D341Med (cell line): ENCODE measurements at regions not wholly inside any gene's neighbourhood (a gene's known extent, or its start where the extent isn't known, plus 50 kb on each side); places are given as distances from the start of the nearest gene placed in this dataset.

Experiments
- DNase-seq: peaks from one replicate; pipeline ENCODE4 v3.0.0; 2012; ENCODE audit warnings: low spot score

GRCh38 chr6:90793771-90794170 lies 206.9 kb upstream of the MAP3K7 start:
- DNase-seq: no peak

DNA sequence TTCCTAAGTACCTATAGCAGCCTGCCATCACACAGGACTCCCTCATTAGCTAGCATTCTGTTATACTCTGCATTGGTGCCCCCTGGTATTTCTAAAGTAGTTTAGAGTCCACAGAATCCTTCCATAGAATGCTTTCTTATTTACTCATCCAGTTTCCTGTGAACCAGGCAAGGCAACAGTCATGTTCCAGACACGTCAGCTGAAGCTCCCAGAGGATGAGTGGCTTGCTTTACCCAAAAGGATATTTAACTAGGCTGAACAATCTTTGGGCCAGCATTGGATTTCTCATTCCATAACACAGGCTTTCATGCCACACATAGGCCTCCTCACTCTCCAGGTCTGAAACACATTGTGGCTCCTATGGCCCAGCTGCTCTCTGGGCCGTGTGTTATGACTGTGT lies 203.8 kb upstream of the MAP3K7 start:
- no peak for DNase-seq

DNA sequence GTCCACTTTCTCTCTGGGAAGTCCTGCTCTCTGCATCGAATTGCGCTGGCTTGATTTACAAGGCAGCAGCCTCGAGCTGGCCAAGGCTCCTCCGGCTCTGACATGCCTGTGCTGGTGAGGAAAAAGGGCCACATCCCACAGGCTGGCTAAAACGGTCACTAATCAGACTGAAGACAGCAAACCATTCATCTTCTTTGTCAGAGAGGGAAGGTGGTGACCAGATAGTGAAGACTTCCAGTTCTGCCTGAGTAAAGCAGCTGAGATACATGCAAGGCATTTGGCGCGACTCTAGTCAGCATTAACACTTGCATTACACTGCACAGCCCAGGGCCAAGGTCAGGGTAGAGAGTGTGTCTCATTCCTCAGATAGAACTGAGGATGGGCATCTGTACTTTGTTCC lies 203.2 kb upstream of the MAP3K7 start:
- no peak for DNase-seq

DNA sequence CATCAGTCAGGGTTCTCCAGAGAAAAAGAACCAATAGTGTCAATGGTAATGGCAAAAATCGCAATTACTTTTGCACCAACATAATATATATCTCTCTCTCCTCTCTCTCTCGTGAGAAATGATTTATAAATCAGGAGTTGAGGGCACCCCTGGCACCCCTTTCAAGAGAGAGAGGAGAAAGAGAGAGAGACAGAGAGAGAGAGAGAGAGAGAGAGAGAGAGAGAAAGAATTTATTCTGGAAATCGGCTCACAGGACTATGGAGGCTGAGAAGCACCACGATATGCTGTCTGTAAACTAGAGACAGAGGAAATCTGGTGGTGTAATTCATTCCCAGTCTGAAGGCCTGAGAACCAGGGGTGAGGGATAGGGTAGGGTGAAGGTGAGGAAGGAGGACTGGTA lies 201.9 kb upstream of the MAP3K7 start:
- no peak for DNase-seq

DNA sequence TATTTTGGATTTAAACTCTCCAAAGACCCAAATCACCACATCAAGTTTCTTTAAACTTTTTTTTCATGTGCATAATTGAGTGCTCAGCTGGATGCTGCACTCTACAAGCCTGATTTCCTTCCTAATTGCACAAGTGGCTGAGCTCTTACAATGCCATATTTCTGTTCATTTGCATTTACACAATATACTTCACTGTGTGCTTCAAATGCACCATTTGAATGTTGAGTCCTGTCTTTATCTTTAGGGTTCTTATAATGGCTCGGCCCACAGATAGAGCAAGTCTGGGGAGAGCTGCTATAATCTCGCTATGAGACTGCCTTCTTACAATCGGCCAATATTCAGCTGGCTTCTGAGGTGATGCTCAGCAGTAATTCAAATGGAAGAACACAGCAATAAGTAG lies 200.6 kb upstream of the MAP3K7 start:
- no peak for DNase-seq

GRCh38 chr6:90780778-90781177 lies 193.9 kb upstream of the MAP3K7 start:
- no peak for DNase-seq

- DNase-seq: no peak
Measured at GRCh38 chr6:90780141-90780540, 193.3 kb upstream of the MAP3K7 start.

DNA sequence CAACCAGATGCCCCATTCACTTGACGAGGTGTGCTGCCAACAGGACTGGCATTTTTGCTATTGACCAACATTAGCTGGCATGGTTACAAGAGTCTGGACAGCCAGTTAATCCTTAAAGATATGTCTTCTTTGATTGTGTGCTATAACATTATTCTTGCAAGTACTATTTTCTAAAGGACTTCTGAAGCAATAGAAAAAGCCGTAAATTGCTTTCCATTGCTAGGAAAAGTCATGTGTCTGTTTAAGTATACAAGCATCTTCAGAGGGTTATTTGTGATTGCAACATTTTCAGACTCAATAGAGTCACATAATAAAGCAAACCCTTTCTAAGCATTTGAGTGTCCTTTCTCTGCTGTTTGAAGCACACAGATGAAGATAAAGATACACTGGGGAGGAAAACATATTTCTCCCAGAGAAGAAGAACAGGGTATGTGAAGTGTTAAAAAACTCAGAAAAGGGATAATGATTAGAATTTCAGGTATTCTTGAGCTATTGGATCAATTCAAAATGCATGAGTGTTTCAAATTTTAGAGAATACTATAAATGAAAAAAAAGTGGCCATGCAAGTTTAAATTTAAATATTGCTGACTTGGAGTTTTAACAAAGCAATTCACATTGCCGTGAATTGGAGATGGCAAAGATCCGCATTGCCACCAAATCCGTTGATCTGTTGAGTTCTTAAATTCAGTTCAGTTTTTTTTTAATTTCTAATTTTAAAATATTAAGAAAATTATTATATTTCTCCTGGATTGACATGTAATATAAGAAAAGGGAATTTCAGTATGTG lies 191.7 kb upstream of the MAP3K7 start:
- no peak for DNase-seq

DNA sequence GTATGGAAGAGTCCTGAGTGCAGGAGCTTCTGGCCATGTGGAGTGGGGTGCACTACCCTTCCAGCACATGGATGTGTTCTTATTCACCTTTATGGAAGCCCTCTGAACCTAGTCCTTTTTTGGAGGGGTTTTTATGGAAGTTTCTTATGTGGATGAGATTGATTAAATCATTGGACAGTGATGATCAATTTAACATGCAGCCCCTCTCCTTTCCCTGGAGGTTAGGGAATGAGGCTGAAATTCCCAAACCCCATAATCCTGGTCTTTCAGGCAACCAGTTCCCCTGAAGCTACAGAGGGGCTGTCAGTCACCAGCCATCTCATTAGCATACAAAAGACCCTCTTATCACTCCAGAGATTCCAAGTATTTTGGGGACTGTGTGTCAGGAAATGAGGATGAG lies 183.9 kb upstream of the MAP3K7 start:
- no peak for DNase-seq

- DNase-seq: no peak
Measured at GRCh38 chr6:90765895-90766294, 179.0 kb upstream of the MAP3K7 start.

DNA sequence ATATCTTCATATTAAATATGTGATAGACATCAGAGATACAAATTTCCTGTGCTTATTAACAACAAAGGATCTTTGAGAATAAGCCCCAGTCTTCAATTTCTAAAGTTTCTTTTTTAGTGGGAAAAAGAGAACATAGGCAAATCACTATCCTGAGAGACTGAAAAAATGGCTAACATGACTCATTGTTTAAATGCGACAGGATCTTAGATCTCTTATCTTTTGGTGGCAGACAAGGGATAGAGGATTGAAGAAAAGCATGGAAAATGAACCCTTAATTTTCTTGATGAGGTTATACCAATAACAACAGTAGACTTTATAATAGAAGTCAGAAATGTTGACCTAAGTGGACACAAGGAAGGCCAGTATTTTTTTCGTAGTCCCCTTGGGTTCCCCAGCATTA lies 178.6 kb upstream of the MAP3K7 start:
- no peak for DNase-seq

GRCh38 chr6:90764001-90764400 lies 177.1 kb upstream of the MAP3K7 start:
- DNase-seq: no peak

GRCh38 chr6:90759664-90760063 lies 172.8 kb upstream of the MAP3K7 start:
- no peak for DNase-seq

- no peak for DNase-seq
Measured at GRCh38 chr6:90758741-90759140, 171.9 kb upstream of the MAP3K7 start.

DNA sequence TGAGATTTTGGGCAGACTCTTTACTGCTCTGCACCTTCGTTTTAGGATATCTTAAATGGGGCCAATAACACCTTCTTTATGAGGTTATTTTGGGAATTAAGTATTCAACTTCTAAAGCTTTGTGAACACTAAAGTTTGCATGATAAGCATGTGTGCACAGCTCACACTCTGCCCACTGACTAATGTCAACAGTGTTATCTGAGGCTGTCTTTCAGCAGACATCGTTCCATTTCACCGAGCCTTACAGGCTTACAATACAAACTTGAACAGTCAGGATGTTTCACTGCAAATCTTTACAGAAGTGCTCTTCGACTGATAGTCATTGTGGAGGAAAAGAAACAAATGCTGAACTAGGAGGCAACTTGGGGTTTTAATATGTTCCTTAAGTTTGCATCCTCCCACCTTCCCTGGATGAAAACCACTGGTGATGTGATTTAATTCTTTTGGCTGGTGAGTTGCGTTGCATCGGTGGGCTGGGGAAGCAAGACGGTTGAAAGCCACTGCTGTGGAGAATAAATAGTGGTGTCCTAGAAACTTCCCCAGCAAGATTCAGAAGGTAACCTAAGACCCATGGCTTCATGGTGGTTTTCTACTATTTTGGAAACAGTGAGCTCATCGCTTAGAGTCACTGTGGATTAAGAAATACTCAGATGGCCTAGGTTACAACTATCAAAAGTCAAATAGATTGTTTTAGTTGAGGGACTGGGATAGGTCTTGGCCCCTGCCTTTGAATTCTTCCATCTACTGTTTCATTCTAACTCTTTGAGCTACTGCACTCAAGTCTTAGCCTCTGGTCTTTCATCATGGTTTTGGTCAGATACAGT lies 167.2 kb upstream of the MAP3K7 start:
- DNase-seq: no peak

GRCh38 chr6:90739802-90740201 lies 152.9 kb upstream of the MAP3K7 start:
- no peak for DNase-seq

- DNase-seq: no peak
Measured at GRCh38 chr6:90739339-90739738, 152.5 kb upstream of the MAP3K7 start.

GRCh38 chr6:90730151-90730673 lies 143.3 kb upstream of the MAP3K7 start:
- DNase-seq: no peak

DNA sequence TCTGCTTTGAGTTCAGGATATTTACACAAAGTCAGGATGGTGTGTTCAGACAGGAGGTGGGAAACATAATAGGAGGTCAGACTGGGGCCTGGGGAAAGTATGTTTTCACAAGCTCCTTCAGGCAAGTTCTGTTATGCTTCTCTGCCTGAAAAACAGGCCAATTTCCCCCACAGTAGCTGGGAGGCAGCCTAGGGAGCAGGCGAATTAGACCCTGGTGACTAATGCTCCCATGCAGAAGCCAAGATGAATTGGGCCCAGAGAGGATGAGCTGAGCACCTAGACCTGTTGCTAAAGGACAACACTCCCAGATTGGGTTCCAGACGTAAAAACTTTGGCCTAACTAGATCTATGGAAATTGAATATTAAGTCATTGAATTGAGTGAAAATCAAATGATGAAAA lies 142.2 kb upstream of the MAP3K7 start:
- no peak for DNase-seq

- no peak for DNase-seq
Measured at GRCh38 chr6:90722648-90723047, 135.8 kb upstream of the MAP3K7 start.

GRCh38 chr6:90720404-90720803 lies 133.5 kb upstream of the MAP3K7 start:
- DNase-seq: no peak

DNA sequence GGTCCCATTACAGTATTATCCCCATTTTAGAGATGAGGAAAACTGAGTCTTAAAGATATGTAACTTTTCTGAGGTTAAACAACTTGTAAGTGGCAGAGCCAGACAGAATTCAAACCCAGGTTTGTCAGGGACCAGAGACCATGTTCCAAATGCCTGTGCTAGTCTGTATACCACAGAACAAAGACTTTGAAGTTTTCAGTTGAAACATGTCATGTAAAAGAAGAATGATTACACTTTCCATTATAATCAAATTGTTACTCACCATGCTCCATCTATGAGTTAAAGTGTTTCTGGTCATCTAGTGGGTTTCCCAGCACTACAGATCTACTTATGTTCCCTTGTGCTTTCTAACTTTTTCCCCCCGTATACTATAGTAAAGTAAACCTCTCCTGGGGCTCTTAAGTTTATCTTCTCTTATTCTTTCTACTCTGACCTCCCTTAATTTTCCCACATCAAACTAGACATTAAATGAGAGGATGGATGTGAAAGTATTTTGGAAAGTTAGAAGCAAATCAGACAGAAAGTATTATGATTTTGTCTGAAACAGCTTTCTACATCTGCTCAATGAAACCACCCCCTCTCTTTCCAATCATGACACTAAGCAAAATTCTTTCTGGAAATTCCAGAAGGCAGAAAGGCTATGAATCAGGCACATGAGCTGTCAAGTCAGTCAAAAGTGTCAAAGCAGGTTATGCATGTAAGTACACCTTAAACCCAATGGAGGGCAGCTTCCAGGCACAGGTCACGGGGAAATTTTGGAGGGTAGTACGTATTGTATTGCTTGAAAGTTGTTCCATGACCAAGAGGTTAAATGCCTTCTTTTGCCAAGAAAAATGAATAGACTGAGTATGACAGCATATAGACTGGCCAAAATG lies 132.7 kb upstream of the MAP3K7 start:
- no peak for DNase-seq
